ENCODE measurements at regions not wholly inside any gene's neighbourhood (a gene's known extent, or its start where the extent isn't known, plus 50 kb on each side); places are given as distances from the start of the nearest gene placed in this dataset.
"Not testable (repeated sequence)": the region's sequence is repeated elsewhere in the genome, so short reads cannot be mapped to it uniquely, and the experiment has no call there.

- DNase-seq: no peak
Measured at GRCh38 chr15:93932164-93932776, 299.1 kb upstream of the MCTP2 start.

DNA sequence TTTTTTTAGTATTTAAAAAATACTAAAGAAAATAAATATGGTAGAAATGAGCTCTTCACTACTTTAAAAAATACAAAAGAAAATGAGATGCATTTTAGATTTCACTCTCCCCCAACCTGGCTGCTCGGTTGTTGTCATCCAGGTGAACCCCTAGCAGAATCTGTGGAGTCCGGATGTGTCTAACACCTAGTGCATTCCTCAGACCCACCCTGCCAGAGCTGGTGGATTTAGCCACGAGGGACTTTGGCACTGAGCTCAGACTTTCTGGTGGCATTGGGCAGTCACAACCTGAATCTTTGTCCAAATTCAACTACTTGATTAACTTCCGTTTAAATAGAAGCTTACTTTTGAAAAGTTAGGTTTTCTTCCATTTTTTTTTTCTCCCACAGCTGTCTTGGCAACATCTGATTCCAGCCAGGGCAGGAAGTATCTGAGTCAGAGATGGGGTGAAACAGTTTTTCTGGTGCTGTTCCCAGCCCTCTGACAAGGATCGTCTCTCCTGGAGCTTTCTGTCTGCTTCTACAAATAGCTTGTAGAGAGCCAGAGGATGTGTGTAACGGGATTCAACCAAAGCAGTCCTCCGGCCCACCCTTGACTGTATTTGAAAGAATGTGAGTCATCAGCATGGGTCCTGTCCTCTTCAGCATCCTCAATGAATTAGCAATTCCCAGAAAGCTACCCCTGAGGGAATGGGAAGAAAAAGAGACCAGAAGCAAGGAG lies 301.8 kb upstream of the MCTP2 start:
- DNase-seq: no peak

DNA sequence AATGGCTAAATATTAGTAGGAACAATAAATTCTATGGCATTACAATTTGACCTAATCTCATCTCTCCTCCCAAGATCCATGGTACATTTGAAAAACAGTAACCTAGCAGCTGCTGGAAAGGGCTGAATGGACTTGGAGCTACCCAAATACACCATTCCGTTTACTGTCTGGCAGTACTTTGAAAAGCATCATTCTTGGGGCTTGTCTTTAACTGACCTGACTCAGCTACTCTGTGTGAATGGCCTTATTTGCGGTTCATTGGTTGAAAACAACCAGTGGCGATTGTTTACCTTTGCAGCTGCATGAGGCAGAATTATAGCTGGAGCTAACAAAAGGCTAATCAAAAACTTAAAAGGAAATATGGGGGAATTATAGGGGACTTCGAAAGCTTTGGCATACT lies 311.2 kb upstream of the MCTP2 start:
- DNase-seq: no peak

DNA sequence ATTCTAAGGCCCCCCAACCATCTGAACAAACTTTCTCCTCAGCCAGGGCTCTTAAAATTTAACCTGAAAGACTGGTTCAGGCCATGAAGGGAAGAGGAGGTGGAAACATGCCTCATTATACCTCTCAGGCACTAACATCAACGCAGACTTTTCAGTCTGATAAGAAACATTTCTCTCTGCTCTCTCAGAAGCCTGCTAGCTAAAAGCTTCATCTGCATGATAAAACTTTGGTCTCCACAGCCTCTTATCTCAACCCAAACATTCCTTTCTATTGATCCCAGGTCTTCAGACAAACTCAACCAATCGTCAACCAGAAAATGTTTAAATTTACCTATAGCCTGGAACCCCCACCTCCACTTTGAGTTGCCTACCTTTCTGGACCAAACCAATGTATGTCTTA lies 312.6 kb upstream of the MCTP2 start:
- not testable (repeated sequence) for DNase-seq

DNA sequence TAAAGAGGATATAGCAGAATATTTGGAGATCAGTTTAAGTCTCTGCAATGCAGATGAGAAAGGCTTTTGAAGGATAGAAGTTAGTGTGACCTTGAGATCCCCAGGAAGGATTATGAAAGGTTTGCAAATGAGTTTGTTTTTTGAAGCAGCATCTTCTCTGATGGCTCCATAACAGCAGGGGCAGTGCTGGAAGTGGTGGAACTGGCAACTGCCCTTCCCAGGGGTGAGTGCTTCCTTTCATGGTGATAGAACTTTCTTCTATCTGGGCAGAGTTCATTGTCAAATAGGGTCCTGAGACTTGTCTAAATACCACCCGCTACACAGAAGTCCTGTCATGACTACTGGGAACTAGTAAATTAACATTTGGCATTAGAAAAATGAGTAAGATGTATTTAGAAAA lies 314.2 kb upstream of the MCTP2 start:
- DNase-seq: no peak

DNA sequence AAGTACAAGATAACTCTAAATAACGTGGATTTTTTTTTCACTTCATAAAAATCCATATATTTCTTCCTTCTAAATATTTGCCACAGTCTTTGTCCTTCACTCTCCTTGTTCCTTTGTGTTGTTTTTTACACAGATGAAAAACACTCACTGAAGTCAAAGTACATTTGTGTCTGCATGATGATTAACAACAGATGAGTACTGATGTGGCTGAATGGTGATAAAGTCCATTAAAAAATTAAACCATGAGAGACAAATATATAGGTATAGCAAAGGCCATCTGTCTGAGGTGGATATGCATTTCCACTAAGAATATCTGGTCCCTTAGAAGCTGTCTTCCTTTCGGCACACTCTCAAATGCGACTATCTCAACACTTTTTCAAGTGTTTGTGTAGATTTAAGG lies 317.5 kb upstream of the MCTP2 start:
- no peak for DNase-seq

DNA sequence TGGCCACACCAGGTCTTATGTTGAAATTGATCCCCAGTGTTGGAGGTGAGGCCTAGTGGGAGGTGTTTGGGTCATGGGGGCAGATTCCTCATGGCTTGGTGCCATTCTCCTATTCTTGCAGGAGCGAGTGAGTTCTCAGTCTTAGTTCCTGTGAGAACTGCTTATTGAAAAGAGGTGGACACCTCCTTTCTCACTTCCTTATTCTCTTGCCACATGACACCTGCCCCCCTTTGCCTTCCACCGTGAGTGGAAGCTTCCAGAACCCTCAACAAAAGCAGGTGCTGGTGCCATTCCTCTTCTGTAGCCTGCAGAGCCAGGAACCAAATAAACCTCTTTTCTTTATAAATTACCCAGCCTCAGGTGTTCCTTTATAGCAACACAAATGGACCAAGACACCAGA lies 318.1 kb upstream of the MCTP2 start:
- DNase-seq: no peak

DNA sequence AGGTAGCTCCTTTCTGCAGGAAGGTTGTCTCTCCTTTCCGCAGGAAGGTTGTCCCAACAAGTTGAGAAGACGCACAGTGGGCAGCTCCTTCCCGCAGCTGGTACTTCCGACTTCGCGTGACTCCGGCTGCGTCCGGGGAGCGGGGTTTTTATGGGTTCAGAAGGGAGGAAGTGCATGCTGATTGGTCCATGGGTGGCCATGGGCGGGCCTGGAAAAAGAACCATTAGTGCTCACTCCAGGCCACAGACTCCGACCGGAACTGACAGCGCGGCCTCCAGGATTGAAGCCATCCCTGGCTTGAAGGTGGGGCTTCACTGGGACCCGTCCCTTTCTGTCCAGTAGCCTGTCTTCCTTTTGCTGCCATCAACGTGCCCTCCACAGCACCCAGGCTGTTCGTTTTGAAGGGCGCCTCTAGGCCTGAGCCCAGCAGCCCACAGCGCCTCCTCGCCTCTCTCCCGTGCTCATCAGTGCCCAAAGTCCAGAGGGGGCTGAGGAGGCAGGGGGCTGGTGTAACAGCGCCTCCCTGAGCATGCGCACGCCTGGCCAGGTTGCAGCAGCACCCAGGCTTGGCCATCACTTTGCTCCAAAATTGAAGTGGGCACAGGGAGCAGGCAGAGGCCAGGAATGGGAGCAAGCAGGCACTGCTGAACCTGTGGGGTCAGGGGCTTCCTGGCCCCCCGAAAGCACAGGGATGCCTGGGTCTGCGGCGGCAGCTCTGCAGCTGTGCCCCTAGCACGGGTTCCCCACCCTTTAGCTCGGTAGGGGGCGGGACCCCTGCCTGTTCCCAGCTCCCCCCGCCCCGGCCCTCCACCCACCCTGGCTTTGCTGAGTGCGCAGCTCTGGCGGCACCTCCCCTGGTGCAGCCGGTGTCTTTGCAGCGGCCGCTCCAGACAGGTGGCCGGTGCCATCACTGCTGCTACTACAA lies 330.6 kb upstream of the MCTP2 start:
- no peak for DNase-seq

DNA sequence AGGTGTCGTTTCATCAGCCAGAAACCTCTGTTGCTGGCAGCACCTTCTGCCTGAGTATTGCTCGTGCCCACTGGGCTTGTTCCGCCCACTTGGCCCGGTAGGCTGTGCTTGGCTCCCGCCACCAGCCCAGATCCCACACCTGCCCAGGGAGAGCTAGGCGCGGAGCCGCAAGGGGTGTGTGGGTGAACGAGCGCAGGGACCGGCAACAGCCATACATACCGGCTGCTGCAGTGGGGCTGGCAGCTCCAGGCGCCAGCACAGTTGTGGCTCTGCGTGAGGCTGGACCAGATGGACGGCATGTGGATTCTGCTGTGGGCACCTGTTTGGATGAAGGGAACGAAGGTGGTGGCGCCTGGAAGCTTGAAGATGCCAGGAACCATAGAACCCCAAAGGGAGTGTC lies 331.5 kb upstream of the MCTP2 start:
- DNase-seq: no peak

DNA sequence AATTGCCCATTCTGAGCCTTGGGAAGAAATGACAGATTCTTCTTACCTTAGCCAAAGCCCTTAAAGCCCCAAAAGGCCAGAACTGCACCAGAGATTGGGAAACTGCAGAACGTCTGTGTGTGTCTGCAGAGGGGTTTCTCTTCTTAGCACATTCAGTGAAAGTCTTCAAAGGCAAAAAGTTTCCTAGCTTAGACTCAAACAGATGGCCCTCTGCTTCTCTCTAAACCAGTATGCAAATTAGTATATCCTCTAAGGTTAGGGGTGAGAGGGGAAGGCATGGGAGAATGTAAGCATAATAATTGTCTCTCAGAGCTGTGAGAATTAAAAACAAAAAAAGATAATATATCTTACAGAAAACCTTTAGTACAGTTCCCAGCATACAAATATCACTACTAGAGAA lies 334.0 kb upstream of the MCTP2 start:
- DNase-seq: no peak

DNA sequence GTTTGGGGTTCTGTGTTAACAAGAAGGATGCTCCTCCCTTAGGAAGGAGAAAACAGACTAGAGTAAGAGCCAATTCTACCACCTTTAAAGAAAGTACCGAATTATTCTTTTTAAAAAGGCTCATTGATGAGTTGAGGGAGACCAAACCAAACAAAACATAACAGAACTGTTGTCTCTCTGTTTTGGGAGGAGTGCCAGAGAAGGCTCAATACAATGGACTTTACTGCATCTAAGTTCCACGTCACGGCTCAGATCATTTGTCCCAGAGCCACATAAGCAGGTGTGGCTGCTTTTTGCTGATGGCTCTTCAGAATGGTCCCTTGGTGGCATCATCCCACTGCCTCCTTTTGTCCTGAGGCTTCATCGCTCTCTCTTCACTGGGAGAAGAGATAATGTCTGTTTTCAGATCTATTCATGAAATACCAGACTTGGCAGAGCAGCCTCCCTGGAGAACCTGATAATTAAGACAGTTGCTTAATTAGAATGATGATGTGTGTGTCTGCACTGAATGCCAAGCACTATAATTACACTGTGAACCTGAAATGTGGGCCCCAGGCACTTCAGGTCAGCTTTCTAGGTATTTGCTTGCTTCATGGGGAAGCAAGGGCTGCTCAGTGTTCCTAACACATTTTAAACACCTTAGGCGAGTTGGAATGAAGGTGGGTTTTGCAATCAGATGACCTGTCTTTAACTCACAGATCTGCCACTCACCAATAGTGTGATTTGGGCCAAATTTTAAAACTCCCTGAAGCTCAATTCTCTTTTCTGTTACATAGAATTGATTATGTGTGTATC lies 335.2 kb upstream of the MCTP2 start:
- DNase-seq: no peak

- no peak for DNase-seq
Measured at GRCh38 chr15:93894438-93895036, 336.8 kb upstream of the MCTP2 start.

GRCh38 chr15:93887151-93887550 lies 344.2 kb upstream of the MCTP2 start:
- DNase-seq: no peak

- DNase-seq: no peak
Measured at GRCh38 chr15:93882779-93883178, 348.6 kb upstream of the MCTP2 start.

GRCh38 chr15:93882141-93882540 lies 349.2 kb upstream of the MCTP2 start:
- no peak for DNase-seq

GRCh38 chr15:93881310-93881709 lies 350.1 kb upstream of the MCTP2 start:
- no peak for DNase-seq

DNA sequence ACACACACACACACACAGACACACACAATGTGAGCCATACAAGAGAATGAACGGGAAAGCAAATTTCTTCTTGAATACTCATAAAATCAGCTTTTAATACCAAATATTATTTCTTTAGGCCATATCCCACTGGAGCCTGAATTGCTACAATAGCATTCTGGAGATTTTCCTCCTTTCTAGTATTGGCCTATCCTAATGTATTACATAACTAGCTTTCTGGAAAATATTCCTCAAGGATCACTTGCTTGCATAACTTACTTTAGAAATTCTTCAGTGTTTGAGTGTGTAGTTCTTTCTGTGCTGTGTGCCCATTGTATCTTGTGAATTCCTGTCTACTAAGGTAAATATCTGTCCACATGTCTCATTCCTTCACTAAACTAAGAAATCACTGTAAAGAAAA lies 351.0 kb upstream of the MCTP2 start:
- DNase-seq: no peak

GRCh38 chr15:93870583-93870982 lies 360.8 kb upstream of the MCTP2 start:
- DNase-seq: no peak

DNA sequence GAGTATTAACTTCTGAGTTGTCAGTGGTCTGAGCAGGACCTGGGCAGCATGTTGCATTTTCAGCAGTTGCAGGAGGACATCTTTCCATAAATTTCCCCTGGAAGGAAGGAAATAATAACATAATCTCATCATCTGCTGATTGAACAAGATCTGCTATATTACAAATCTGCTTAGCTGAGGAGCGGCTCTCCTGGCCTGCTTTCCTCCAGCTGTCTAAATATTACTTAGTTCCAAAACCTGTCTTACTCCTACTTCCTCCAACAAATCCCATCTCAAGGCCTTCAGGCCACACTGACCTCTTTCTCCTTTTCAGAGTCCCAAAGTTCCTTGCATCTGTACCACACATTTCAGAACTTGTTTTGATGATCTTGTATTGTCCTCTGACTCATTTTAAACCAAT lies 364.4 kb upstream of the MCTP2 start:
- DNase-seq: no peak

GRCh38 chr15:93866476-93866875 lies 364.9 kb upstream of the MCTP2 start:
- no peak for DNase-seq

- DNase-seq: no peak
Measured at GRCh38 chr15:93865586-93865985, 365.8 kb upstream of the MCTP2 start.

DNA sequence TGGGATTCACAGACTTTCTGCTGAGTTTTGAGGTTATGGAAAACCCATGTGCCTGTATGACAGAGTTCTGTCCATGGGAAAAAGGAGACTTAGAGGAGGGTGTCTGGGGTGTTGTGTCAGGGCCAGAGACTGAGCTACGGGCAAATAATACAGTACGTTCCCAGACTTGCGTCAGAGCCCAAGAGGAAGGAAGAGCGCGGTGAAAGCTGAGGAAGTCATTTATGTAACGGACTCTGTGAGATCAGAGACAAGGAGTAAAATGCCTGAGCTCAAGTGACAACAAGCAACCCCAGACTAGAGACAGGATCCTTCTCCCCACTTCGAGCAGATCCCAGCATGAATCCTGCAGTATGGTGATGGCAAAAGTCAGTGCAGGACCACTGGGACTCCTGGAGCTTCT lies 368.6 kb upstream of the MCTP2 start:
- DNase-seq: no peak
